ENCODE measurements at regions not wholly inside any gene's neighbourhood (a gene's known extent, or its start where the extent isn't known, plus 50 kb on each side); places are given as distances from the start of the nearest gene placed in this dataset.

- H3K36me3 Mint-ChIP-seq (ENCODE audit: insufficient read depth): no peaks in the 10 kb centered on the region
- H3K4me1 Mint-ChIP-seq (ENCODE audit: low read depth): peaks cover 3% of the 10 kb centered on the region
- no peak for DNase-seq (ENCODE audit: low spot score, unreplicated experiment)
- H3K27me3 Mint-ChIP-seq: peaks cover 9% of the 10 kb centered on the region
- TF ChIP-seq CTCF (IDR thresholded peaks at IDR 0.05; ENCODE audit: unreplicated experiment): no peak
- no peak overlapping the region for H3K4me3 Mint-ChIP-seq (ENCODE audit: low read depth)
- peaks cover 13% of the 10 kb centered on the region for H3K9me3 Mint-ChIP-seq (ENCODE audit: low read depth)
- H3K27ac Mint-ChIP-seq: no peak overlapping the region
Observed at GRCh38 chr5:71943874-71944273, 163.4 kb upstream of the MAP1B start.

GRCh38 chr5:71945436-71945835 is 161.8 kb upstream of the MAP1B start:
- Mint-ChIP-seq H3K36me3 (ENCODE audit: insufficient read depth) (no peaks in the 10 kb centered on the region), H3K4me1 (ENCODE audit: low read depth) (no peaks in the 10 kb centered on the region), H3K27me3 (peaks cover 6% of the 10 kb centered on the region), H3K4me3 (ENCODE audit: low read depth) (no peak overlapping the region), H3K9me3 (ENCODE audit: low read depth) (peaks cover 20% of the 10 kb centered on the region), H3K27ac (no peak overlapping the region)
- no peak for DNase-seq (ENCODE audit: low spot score, unreplicated experiment)
- TF ChIP-seq CTCF (IDR thresholded peaks at IDR 0.05; ENCODE audit: unreplicated experiment): no peak

GRCh38 chr5:71946343-71947030 is 160.8 kb upstream of the MAP1B start:
- DNase-seq (ENCODE audit: low spot score, unreplicated experiment): no peak
- H3K36me3 Mint-ChIP-seq (ENCODE audit: insufficient read depth): peaks cover 2% of the 10 kb centered on the region
- H3K4me3 Mint-ChIP-seq (ENCODE audit: low read depth): no peak overlapping the region
- H3K4me1 Mint-ChIP-seq (ENCODE audit: low read depth): no peaks in the 10 kb centered on the region
- H3K9me3 Mint-ChIP-seq (ENCODE audit: low read depth): peaks cover 28% of the 10 kb centered on the region
- TF ChIP-seq CTCF (IDR thresholded peaks at IDR 0.05; ENCODE audit: unreplicated experiment): no peak
- peaks cover 6% of the 10 kb centered on the region for H3K27me3 Mint-ChIP-seq
- H3K27ac Mint-ChIP-seq: no peak overlapping the region

GRCh38 chr5:71948206-71948605 is 159.1 kb upstream of the MAP1B start:
- H3K27me3 Mint-ChIP-seq: peaks cover 6% of the 10 kb centered on the region
- no peak for DNase-seq (ENCODE audit: low spot score, unreplicated experiment)
- H3K36me3 Mint-ChIP-seq (ENCODE audit: insufficient read depth): peaks cover 2% of the 10 kb centered on the region
- H3K4me1 Mint-ChIP-seq (ENCODE audit: low read depth): no peaks in the 10 kb centered on the region
- no peak for TF ChIP-seq CTCF (IDR thresholded peaks at IDR 0.05; ENCODE audit: unreplicated experiment)
- H3K4me3 Mint-ChIP-seq (ENCODE audit: low read depth): no peak overlapping the region
- no peak overlapping the region for H3K27ac Mint-ChIP-seq
- peaks cover 38% of the 10 kb centered on the region for H3K9me3 Mint-ChIP-seq (ENCODE audit: low read depth)

- no peak overlapping the region for H3K4me3 Mint-ChIP-seq (ENCODE audit: low read depth)
- peaks cover 38% of the 10 kb centered on the region for H3K9me3 Mint-ChIP-seq (ENCODE audit: low read depth)
- no peak overlapping the region for H3K27ac Mint-ChIP-seq
- peaks cover 8% of the 10 kb centered on the region for H3K4me1 Mint-ChIP-seq (ENCODE audit: low read depth)
- no peak for TF ChIP-seq CTCF (IDR thresholded peaks at IDR 0.05; ENCODE audit: unreplicated experiment)
- H3K36me3 Mint-ChIP-seq (ENCODE audit: insufficient read depth): peaks cover 2% of the 10 kb centered on the region
- peaks cover under 1% of the 10 kb centered on the region for H3K27me3 Mint-ChIP-seq
- no peak for DNase-seq (ENCODE audit: low spot score, unreplicated experiment)
Observed at GRCh38 chr5:71949772-71950171, 157.5 kb upstream of the MAP1B start.
